Gastroesophageal sphincter (tissue), 3 donors: ENCODE measurements at regions not wholly inside any gene's neighbourhood (a gene's known extent, or its start where the extent isn't known, plus 50 kb on each side); places are given as distances from the start of the nearest gene placed in this dataset.

Source experiments
- EP300 ChIP-seq: sonication (generic); formaldehyde crosslinking; IDR thresholded peaks from one replicate; pipeline ENCODE4 v1.6.1; 2017; ENCODE audit warnings: antibody characterized with exemption, mild to moderate bottlenecking
- POLR2A ChIP-seq, 2 donors: fragments of 450-650 bp; IDR thresholded peaks; one replicate each; pipeline ENCODE4 v1.6.1; 2017; ENCODE audit warnings: antibody characterized with exemption in 2 of 2, mild to moderate bottlenecking in 2 of 2, moderate library complexity in 1 of 2
- POLR2AphosphoS5 ChIP-seq: sonication (generic); formaldehyde crosslinking; IDR thresholded peaks from one replicate; pipeline ENCODE4 v1.6.1; 2017; ENCODE audit warnings: antibody characterized with exemption
- TF ChIP-seq, protein P1 (sequence below), 4 experiments: fragments of 200-600 bp in 2 of 4; fragments of 450-650 bp in 2 of 4; sonication (generic) in 1 of 4; IDR thresholded peaks; one replicate each; pipeline ENCODE4 v1.5.1; 2017 to 2019; ENCODE audit warnings: antibody characterized with exemption in 4 of 4, mild to moderate bottlenecking in 2 of 4, moderate library complexity in 2 of 4

DNA sequence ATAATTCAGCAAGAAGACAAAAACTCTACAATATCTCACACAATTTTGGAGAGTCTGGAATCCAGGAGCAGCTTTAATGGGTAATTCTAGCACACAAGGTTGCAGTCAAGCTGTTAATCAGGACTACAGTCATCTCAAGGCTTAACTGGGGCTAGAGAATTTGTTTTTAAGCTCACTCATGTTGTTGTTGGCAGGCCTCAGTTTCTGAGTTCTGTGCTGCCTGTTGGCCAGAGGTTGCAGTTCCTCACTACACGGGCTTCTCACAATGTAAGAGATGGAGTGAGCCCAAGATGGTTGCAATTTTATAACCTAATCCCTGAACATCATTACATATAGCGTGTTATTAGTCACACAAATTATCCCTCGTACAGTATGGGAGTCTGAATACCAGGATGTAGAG, 50.6 kb upstream of the TMEFF2 start:
- TF ChIP-seq, protein P1, sequence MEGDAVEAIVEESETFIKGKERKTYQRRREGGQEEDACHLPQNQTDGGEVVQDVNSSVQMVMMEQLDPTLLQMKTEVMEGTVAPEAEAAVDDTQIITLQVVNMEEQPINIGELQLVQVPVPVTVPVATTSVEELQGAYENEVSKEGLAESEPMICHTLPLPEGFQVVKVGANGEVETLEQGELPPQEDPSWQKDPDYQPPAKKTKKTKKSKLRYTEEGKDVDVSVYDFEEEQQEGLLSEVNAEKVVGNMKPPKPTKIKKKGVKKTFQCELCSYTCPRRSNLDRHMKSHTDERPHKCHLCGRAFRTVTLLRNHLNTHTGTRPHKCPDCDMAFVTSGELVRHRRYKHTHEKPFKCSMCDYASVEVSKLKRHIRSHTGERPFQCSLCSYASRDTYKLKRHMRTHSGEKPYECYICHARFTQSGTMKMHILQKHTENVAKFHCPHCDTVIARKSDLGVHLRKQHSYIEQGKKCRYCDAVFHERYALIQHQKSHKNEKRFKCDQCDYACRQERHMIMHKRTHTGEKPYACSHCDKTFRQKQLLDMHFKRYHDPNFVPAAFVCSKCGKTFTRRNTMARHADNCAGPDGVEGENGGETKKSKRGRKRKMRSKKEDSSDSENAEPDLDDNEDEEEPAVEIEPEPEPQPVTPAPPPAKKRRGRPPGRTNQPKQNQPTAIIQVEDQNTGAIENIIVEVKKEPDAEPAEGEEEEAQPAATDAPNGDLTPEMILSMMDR (IDR thresholded peaks at IDR 0.05) = no peak
- TF ChIP-seq EP300 (no peak), POLR2A (IDR thresholded peaks at IDR 0.05) (no peak), POLR2AphosphoS5 (no peak)
